Keratinocyte (primary cell): ENCODE measurements at regions not wholly inside any gene's neighbourhood (a gene's known extent, or its start where the extent isn't known, plus 50 kb on each side); places are given as distances from the start of the nearest gene placed in this dataset.

Experiments
- DNase-seq: peaks from one replicate; pipeline ENCODE4 v3.0.0-alpha.2; 2011; ENCODE audit warnings: low read depth, missing footprints, low spot score
- FAIRE-seq: peaks from 2 replicates; lab custom pipeline; 2011; peaks lifted over from hg19 to GRCh38; lab: Jason Lieb, UNC
- H2AFZ ChIP-seq: 2 replicates; pipeline ENCODE4 v1.6.0; 2012; ENCODE audit warnings: low read length, control low read depth, inconsistent platforms; ENCODE audit not compliant: control insufficient read depth
- H3K27ac ChIP-seq: 2 replicates; pipeline ENCODE4 v1.5.1; 2011; ENCODE audit warnings: low read length; ENCODE audit not compliant: control insufficient read depth, insufficient read depth
- H3K27me3 ChIP-seq: 3 replicates; pipeline ENCODE4 v1.6.0; 2011; ENCODE audit warnings: low read length; ENCODE audit not compliant: control insufficient read depth, insufficient read depth; ENCODE audit errors: extremely low read depth
- H3K36me3 ChIP-seq, 2 experiments: 2 replicates in 1 of 2; 3 replicates in 1 of 2; pipeline ENCODE4 v1.5.1; 2011; ENCODE audit warnings: low read length in 2 of 2, mild to moderate bottlenecking in 1 of 2; ENCODE audit not compliant: control insufficient read depth in 2 of 2, insufficient read depth in 2 of 2; ENCODE audit errors: extremely low read depth in 1 of 2
- H3K4me1 ChIP-seq: 3 replicates; pipeline ENCODE4 v1.5.1; 2011; ENCODE audit warnings: low read length; ENCODE audit not compliant: control insufficient read depth, insufficient read depth; ENCODE audit errors: extremely low read depth
- H3K4me2 ChIP-seq: 3 replicates; pipeline ENCODE4 v1.6.0; 2011; ENCODE audit warnings: low read depth, low read length; ENCODE audit not compliant: control insufficient read depth, insufficient read depth; ENCODE audit errors: extremely low read depth
- H3K4me3 ChIP-seq, 3 experiments: fragments of 200-600 bp in 1 of 3; sonication (generic) in 1 of 3; 2 replicates in 2 of 3; 3 replicates in 1 of 3; pipeline ENCODE4 v1.5.1; 2011 to 2016; ENCODE audit warnings: low read length in 3 of 3, mild to moderate bottlenecking in 3 of 3, control low read depth in 2 of 3, inconsistent platforms in 1 of 3, low read depth in 1 of 3, mixed read lengths in 1 of 3, mixed run types in 1 of 3, moderate library complexity in 1 of 3; ENCODE audit not compliant: control insufficient read depth in 2 of 3, insufficient read depth in 2 of 3; ENCODE audit errors: extremely low read depth in 1 of 3
- H3K79me2 ChIP-seq: 2 replicates; pipeline ENCODE4 v1.6.0; 2012; ENCODE audit warnings: low read length; ENCODE audit not compliant: control insufficient read depth, insufficient read depth
- H3K9ac ChIP-seq: 3 replicates; pipeline ENCODE4 v1.6.0; 2011; ENCODE audit warnings: low read length; ENCODE audit not compliant: control insufficient read depth, insufficient read depth; ENCODE audit errors: extremely low read depth
- H3K9me1 ChIP-seq: 3 replicates; pipeline ENCODE4 v1.6.0; 2011; ENCODE audit warnings: low read length; ENCODE audit not compliant: control insufficient read depth, insufficient read depth; ENCODE audit errors: extremely low read depth
- H3K9me3 ChIP-seq: 2 replicates; pipeline ENCODE4 v1.5.1; 2012; ENCODE audit warnings: low read depth, low read length; ENCODE audit not compliant: control insufficient read depth
- H4K20me1 ChIP-seq: 3 replicates; pipeline ENCODE4 v1.6.0; 2011; ENCODE audit warnings: low read length; ENCODE audit not compliant: control insufficient read depth, insufficient read depth; ENCODE audit errors: extremely low read depth
- EZH2 ChIP-seq: IDR thresholded peaks from one replicate; pipeline ENCODE4 v1.6.1; 2012; ENCODE audit warnings: inconsistent platforms, mild to moderate bottlenecking, low read length, moderate library complexity
- dilution Hi-C: fragments of 300-500 bp; cut with MboI; formaldehyde crosslinking; loops from one replicate; pipeline ENCODE4 v1.7.0; 2020; ENCODE audit warnings: low sequenced_read_pairs; ENCODE audit not compliant: extremely low pct_ligation_motif_present
- TF ChIP-seq, protein P1 (sequence below), 3 experiments: IDR thresholded peaks in 1 of 3; conservative IDR thresholded peaks in 1 of 3; optimal IDR thresholded peaks in 1 of 3; 2 replicates in 2 of 3; 3 replicates in 1 of 3; pipeline versions ENCODE3 to v1.5.1; 2011; ENCODE audit warnings: low read length in 3 of 3, mild to moderate bottlenecking in 3 of 3, moderate library complexity in 2 of 3, control low read depth in 1 of 3, inconsistent platforms in 1 of 3; ENCODE audit not compliant: insufficient read depth in 2 of 3; ENCODE audit errors: extremely low read depth in 1 of 3

DNA sequence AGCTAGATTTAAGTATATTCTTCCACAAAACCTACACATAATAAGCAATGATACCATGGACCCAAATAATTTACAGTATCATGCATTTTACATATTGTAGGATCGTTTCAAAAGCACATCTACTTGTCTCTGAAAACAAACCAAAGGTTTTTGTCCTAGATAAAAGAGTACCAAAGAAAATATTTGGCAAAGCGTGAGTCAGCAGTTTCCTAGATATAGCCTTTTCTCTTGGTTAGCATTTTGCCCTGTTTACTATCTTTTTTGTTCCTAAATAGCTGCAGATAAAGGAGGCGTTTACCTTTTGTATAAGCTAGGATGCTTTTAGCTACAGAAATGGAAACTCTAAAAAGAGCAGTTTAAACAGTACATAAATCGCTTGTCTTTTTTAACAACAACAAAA, 305.8 kb upstream of the GULP1 start:
- Histone ChIP-seq H3K4me3 (peak overlapping the region in 2 of 3 experiments; percentile 13 to 53), H3K9me3 (no peaks in the 10 kb centered on the region), H3K36me3 (no peaks in the 10 kb centered on the region), H3K4me2 (peak overlapping the region; percentile 69), H3K9me1 (no peaks in the 10 kb centered on the region), H3K27me3 (no peaks in the 10 kb centered on the region), H3K9ac (peak overlapping the region; percentile 66), H3K79me2 (no peaks in the 10 kb centered on the region), H3K4me1 (peaks cover 14% of the 10 kb centered on the region), H4K20me1 (no peaks in the 10 kb centered on the region), H3K27ac (peak overlapping the region; percentile 91), H2AFZ (peak overlapping the region; percentile 71)
- FAIRE-seq (no peak), DNase-seq (no peak)
- dilution Hi-C loops: no loop called here
- no peak for TF ChIP-seq EZH2
- TF ChIP-seq, protein P1, sequence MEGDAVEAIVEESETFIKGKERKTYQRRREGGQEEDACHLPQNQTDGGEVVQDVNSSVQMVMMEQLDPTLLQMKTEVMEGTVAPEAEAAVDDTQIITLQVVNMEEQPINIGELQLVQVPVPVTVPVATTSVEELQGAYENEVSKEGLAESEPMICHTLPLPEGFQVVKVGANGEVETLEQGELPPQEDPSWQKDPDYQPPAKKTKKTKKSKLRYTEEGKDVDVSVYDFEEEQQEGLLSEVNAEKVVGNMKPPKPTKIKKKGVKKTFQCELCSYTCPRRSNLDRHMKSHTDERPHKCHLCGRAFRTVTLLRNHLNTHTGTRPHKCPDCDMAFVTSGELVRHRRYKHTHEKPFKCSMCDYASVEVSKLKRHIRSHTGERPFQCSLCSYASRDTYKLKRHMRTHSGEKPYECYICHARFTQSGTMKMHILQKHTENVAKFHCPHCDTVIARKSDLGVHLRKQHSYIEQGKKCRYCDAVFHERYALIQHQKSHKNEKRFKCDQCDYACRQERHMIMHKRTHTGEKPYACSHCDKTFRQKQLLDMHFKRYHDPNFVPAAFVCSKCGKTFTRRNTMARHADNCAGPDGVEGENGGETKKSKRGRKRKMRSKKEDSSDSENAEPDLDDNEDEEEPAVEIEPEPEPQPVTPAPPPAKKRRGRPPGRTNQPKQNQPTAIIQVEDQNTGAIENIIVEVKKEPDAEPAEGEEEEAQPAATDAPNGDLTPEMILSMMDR (optimal IDR thresholded peaks at IDR 0.05 in 1 of 3, IDR thresholded peaks at IDR 0.05 in 1 of 3, conservative IDR thresholded peaks at IDR 0.05 in 1 of 3; ENCODE audit: extremely low read depth in 1 of 3, insufficient read depth in 2 of 3, low read length in 3 of 3): no peak

DNA sequence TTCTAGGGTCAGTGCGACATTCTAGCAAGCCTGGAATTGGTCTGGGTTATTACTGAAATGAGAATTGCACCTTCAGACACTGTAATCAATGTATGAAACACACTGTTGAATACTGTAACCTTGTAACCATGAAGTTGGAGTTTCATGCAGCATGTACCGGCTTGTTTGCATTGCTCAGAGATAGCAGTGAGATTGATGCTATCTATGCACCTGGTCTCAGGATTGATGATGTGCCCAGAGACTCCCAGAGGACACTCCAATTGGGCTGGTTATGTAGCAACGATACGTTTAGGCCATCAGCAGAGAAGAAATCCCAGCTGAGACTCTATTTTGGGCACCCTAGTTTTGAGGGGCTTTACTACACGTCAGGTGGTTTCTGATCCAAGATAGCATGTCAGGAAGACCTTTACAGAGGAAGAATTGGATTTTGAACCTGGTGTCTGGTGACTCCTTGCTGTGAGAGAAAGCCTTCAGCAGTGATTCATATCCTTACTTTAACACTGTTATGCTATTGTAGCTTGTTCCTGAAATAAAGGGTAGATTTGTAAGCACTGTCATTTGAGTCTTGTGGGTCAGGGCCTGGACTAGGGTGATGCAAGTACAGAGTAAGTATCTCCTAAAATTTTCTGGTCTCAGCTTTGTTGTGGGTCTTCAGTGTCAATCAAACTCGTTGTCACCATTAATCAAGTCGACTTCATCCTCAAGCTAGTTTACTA, 305.1 kb upstream of the GULP1 start:
- Histone ChIP-seq H3K4me3 (peak overlapping the region in 2 of 3 experiments; percentile 13 to 53), H2AFZ (peak overlapping the region; percentile 88), H3K79me2 (no peaks in the 10 kb centered on the region), H3K4me1 (peaks cover 14% of the 10 kb centered on the region), H3K9me3 (no peaks in the 10 kb centered on the region), H3K9ac (peak overlapping the region; percentile 66), H3K27me3 (no peaks in the 10 kb centered on the region), H3K9me1 (no peaks in the 10 kb centered on the region), H3K4me2 (peak overlapping the region; percentile 69), H4K20me1 (no peaks in the 10 kb centered on the region), H3K36me3 (no peaks in the 10 kb centered on the region), H3K27ac (peak overlapping the region; percentile 91)
- DNase-seq (peak; percentile 63), FAIRE-seq (peak; percentile 97)
- TF ChIP-seq, protein P1 (optimal IDR thresholded peaks at IDR 0.05 in 1 of 3, IDR thresholded peaks at IDR 0.05 in 1 of 3, conservative IDR thresholded peaks at IDR 0.05 in 1 of 3; ENCODE audit: extremely low read depth in 1 of 3, insufficient read depth in 2 of 3, low read length in 3 of 3): no peak
- TF ChIP-seq EZH2: no peak
- dilution Hi-C loops: no loop called here
